Gastrocnemius medialis (tissue), 4 donors: ENCODE measurements at regions not wholly inside any gene's neighbourhood (a gene's known extent, or its start where the extent isn't known, plus 50 kb on each side); places are given as distances from the start of the nearest gene placed in this dataset.

Experiments used
- ATAC-seq, 2 donors: fragments of 150-250 bp; one replicate each; pipeline ENCODE4 v1.9.1; 2016
- DNase-seq, 2 donors: peaks; one replicate each; pipeline ENCODE4 v3.0.0-alpha.2; 2019
- H3K27ac ChIP-seq, 4 donors: fragments of 200-600 bp; sonication (generic); 1 replicate in 1 of 4; 2 replicates in 3 of 4; pipeline ENCODE4 v1.5.1; 2016 to 2018; ENCODE audit warnings: mild to moderate bottlenecking in 2 of 4, moderate library complexity in 1 of 4
- H3K27me3 ChIP-seq, 3 donors: fragments of 200-600 bp; sonication (generic) in 2 of 3; 1 replicate in 1 of 3; 2 replicates in 2 of 3; pipeline versions ENCODE4 v1.5.1 to v1.6.0; 2016 to 2019; ENCODE audit warnings: mild to moderate bottlenecking in 1 of 3, moderate library complexity in 1 of 3
- H3K36me3 ChIP-seq, 2 donors: fragments of 200-600 bp; sonication (generic) in 1 of 2; one replicate each; pipeline ENCODE4 v1.5.1; 2017 to 2018
- H3K4me1 ChIP-seq, 2 donors: fragments of 200-600 bp; sonication (generic) in 1 of 2; one replicate each; pipeline ENCODE4 v1.5.1; 2016 to 2017; ENCODE audit warnings: mild to moderate bottlenecking in 2 of 2
- H3K4me3 ChIP-seq, 4 donors: fragments of 200-600 bp; sonication (generic) in 3 of 4; 1 replicate in 1 of 4; 2 replicates in 3 of 4; pipeline ENCODE4 v1.5.1; 2016 to 2019; ENCODE audit warnings: mild to moderate bottlenecking in 2 of 4
- H3K9me3 ChIP-seq, 3 donors: fragments of 200-600 bp; sonication (generic) in 2 of 3; 1 replicate in 1 of 3; 2 replicates in 2 of 3; pipeline ENCODE4 v1.5.1; 2016 to 2019
- CTCF ChIP-seq, 5 experiments: fragments of 450-650 bp in 3 of 5; fragments of 200-600 bp in 2 of 5; sonication (generic) in 2 of 5; IDR thresholded peaks in 4 of 5; conservative IDR thresholded peaks in 1 of 5; 1 replicate in 4 of 5; 2 replicates in 1 of 5; pipeline ENCODE4 v1.5.1; 2016 to 2019; ENCODE audit warnings: antibody characterized with exemption in 5 of 5, mild to moderate bottlenecking in 3 of 5, moderate library complexity in 3 of 5
- POLR2A ChIP-seq, 2 donors: fragments of 450-650 bp; IDR thresholded peaks; one replicate each; pipeline ENCODE4 v1.6.1; 2017; ENCODE audit warnings: antibody characterized with exemption in 2 of 2, mild to moderate bottlenecking in 2 of 2, moderate library complexity in 2 of 2
- in situ Hi-C, 4 donors: fragments of 200-750 bp; cut with MboI; loops; one replicate each; pipeline versions ENCODE4 v1.15.0 to v1.8.0; 2017; ENCODE audit warnings: low sequenced_read_pairs in 4 of 4
- intact Hi-C: fragments of 100-400 bp; cut with DNase I; formaldehyde crosslinking; loops from one replicate; pipeline ENCODE4 v1.15.1; 2023; ENCODE audit warnings: low total_unique reads

- in situ Hi-C loops: no loop called here
- Histone ChIP-seq H3K4me1 (peaks cover 5 to 20% of the 10 kb centered on the region in 2 donors), H3K27ac (peak overlapping the region; percentile 62 to 69 (median 68)), H3K4me3 (no peak overlapping the region), H3K27me3 (no peaks in the 10 kb centered on the region), H3K36me3 (no peaks in the 10 kb centered on the region), H3K9me3 (no peaks in the 10 kb centered on the region)
- intact Hi-C loops: no loop called here
- ATAC-seq (peak in 1 of 2 donors; percentile 40), DNase-seq (no peak)
- no peak for TF ChIP-seq CTCF (IDR thresholded peaks at IDR 0.05 in 4 of 5, conservative IDR thresholded peaks at IDR 0.05 in 1 of 5)
- no peak for TF ChIP-seq POLR2A (IDR thresholded peaks at IDR 0.05)
Observed at GRCh38 chr9:13900449-13900848, 413.5 kb downstream of the NFIB start.

- Histone ChIP-seq H3K27ac (peak overlapping the region; percentile 62 to 69 (median 68)), H3K4me1 (peaks cover 5 to 22% of the 10 kb centered on the region in 2 donors), H3K4me3 (no peak overlapping the region), H3K9me3 (no peaks in the 10 kb centered on the region), H3K27me3 (no peaks in the 10 kb centered on the region), H3K36me3 (no peaks in the 10 kb centered on the region)
- intact Hi-C loops (no loop called here), in situ Hi-C loops (no loop called here)
- no peak for TF ChIP-seq CTCF (IDR thresholded peaks at IDR 0.05 in 4 of 5, conservative IDR thresholded peaks at IDR 0.05 in 1 of 5)
- no peak for TF ChIP-seq POLR2A (IDR thresholded peaks at IDR 0.05)
- no peak for DNase-seq
- ATAC-seq: peak in 1 of 2 donors; percentile 34
Observed at GRCh38 chr9:13899924-13900323, 414.0 kb downstream of the NFIB start.

- in situ Hi-C loops: no loop called here
- ATAC-seq (no peak), DNase-seq (no peak)
- H3K27me3 ChIP-seq: no peaks in the 10 kb centered on the region
- intact Hi-C loops: no loop called here
- peaks cover 5 to 22% of the 10 kb centered on the region in 2 donors for H3K4me1 ChIP-seq
- H3K27ac ChIP-seq: peak overlapping the region; percentile 62 to 69 (median 68)
- no peaks in the 10 kb centered on the region for H3K36me3 ChIP-seq
- TF ChIP-seq POLR2A (IDR thresholded peaks at IDR 0.05): no peak
- no peaks in the 10 kb centered on the region for H3K9me3 ChIP-seq
- H3K4me3 ChIP-seq: no peak overlapping the region
Observed at GRCh38 chr9:13898957-13899356, 415.0 kb downstream of the NFIB start.

- no peaks in the 10 kb centered on the region for H3K27me3 ChIP-seq
- peak; percentile 27 to 43 for ATAC-seq
- H3K4me3 ChIP-seq: no peak overlapping the region
- peaks cover 5 to 22% of the 10 kb centered on the region in 2 donors for H3K4me1 ChIP-seq
- H3K36me3 ChIP-seq: no peaks in the 10 kb centered on the region
- intact Hi-C loops (no loop called here), in situ Hi-C loops (no loop called here)
- H3K27ac ChIP-seq: peak overlapping the region; percentile 50 to 69 (median 68)
- TF ChIP-seq POLR2A (IDR thresholded peaks at IDR 0.05): no peak
- no peak for TF ChIP-seq CTCF (IDR thresholded peaks at IDR 0.05 in 4 of 5, conservative IDR thresholded peaks at IDR 0.05 in 1 of 5)
- H3K9me3 ChIP-seq: no peaks in the 10 kb centered on the region
- no peak for DNase-seq
Observed at GRCh38 chr9:13896922-13897835, 416.8 kb downstream of the NFIB start.

- TF ChIP-seq POLR2A (IDR thresholded peaks at IDR 0.05): no peak
- TF ChIP-seq CTCF (IDR thresholded peaks at IDR 0.05 in 4 of 5, conservative IDR thresholded peaks at IDR 0.05 in 1 of 5): no peak
- Histone ChIP-seq H3K4me3 (no peak overlapping the region), H3K36me3 (no peaks in the 10 kb centered on the region), H3K9me3 (no peaks in the 10 kb centered on the region), H3K27me3 (no peaks in the 10 kb centered on the region), H3K27ac (peak overlapping the region in 3 of 4 donors; percentile 68 to 69 (median 69)), H3K4me1 (peaks cover 4 to 22% of the 10 kb centered on the region in 2 donors)
- ATAC-seq (no peak), DNase-seq (no peak)
- in situ Hi-C loops: no loop called here
- intact Hi-C loops: no loop called here
Observed at GRCh38 chr9:13896047-13896446, 417.9 kb downstream of the NFIB start.
